Progenitor cell of endocrine pancreas (in vitro differentiated cells): ENCODE measurements at regions not wholly inside any gene's neighbourhood (a gene's known extent, or its start where the extent isn't known, plus 50 kb on each side); places are given as distances from the start of the nearest gene placed in this dataset.
"Not testable (repeated sequence)": the region's sequence is repeated elsewhere in the genome, so short reads cannot be mapped to it uniquely, and the experiment has no call there.

Experiments used
- DNase-seq: peaks from one replicate; pipeline ENCODE4 v3.0.0; 2021; ENCODE audit warnings: low spot score; ENCODE audit not compliant: unreplicated experiment
- H3K27ac Mint-ChIP-seq: 2 replicates; pipeline ENCODE4 v1.8.0; 2021; ENCODE audit warnings: mild to moderate bottlenecking, moderate library complexity, mixed read lengths
- H3K27me3 Mint-ChIP-seq: 2 replicates; pipeline ENCODE4 v1.8.0; 2021; ENCODE audit warnings: mixed read lengths
- H3K36me3 Mint-ChIP-seq: 2 replicates; pipeline ENCODE4 v1.8.0; 2022; ENCODE audit warnings: mixed read lengths; ENCODE audit not compliant: insufficient read depth
- H3K4me1 Mint-ChIP-seq: 2 replicates; pipeline ENCODE4 v1.8.0; 2021; ENCODE audit warnings: low read depth, mixed read lengths
- H3K4me3 Mint-ChIP-seq: 2 replicates; pipeline ENCODE4 v1.8.0; 2021; ENCODE audit warnings: low read depth, mild to moderate bottlenecking, moderate library complexity, mixed read lengths
- H3K9me3 Mint-ChIP-seq: 2 replicates; pipeline ENCODE4 v1.8.0; 2021; ENCODE audit warnings: low read depth, mixed read lengths
- CTCF ChIP-seq: fragments of 200-600 bp; sonication (generic); IDR thresholded peaks from one replicate; pipeline ENCODE4 v1.5.0; 2021; ENCODE audit warnings: antibody characterized with exemption, mild to moderate bottlenecking; ENCODE audit not compliant: unreplicated experiment

- Mint-ChIP-seq H3K36me3 (no peaks in the 10 kb centered on the region), H3K27ac (no peak overlapping the region), H3K9me3 (peaks cover 3% of the 10 kb centered on the region), H3K4me1 (no peaks in the 10 kb centered on the region), H3K4me3 (no peak overlapping the region), H3K27me3 (no peaks in the 10 kb centered on the region)
- no peak for DNase-seq
- TF ChIP-seq CTCF: no peak
Observed at GRCh38 chr4:120277391-120277790, 210.7 kb upstream of the MAD2L1 start.

- no peaks in the 10 kb centered on the region for H3K27me3 Mint-ChIP-seq
- no peaks in the 10 kb centered on the region for H3K4me1 Mint-ChIP-seq
- no peak overlapping the region for H3K4me3 Mint-ChIP-seq
- H3K36me3 Mint-ChIP-seq: no peaks in the 10 kb centered on the region
- H3K27ac Mint-ChIP-seq: no peak overlapping the region
- DNase-seq: no peak
- H3K9me3 Mint-ChIP-seq: peaks cover 2% of the 10 kb centered on the region
- TF ChIP-seq CTCF: no peak
Observed at GRCh38 chr4:120266602-120267001, 200.0 kb upstream of the MAD2L1 start.

- H3K4me1 Mint-ChIP-seq: no peaks in the 10 kb centered on the region
- TF ChIP-seq CTCF: no peak
- peaks cover 4% of the 10 kb centered on the region for H3K9me3 Mint-ChIP-seq
- no peak for DNase-seq
- H3K27me3 Mint-ChIP-seq: no peaks in the 10 kb centered on the region
- no peak overlapping the region for H3K4me3 Mint-ChIP-seq
- H3K36me3 Mint-ChIP-seq: no peaks in the 10 kb centered on the region
- no peak overlapping the region for H3K27ac Mint-ChIP-seq
Observed at GRCh38 chr4:120263618-120264017, 197.0 kb upstream of the MAD2L1 start.

GRCh38 chr4:120261117-120261516 is 194.5 kb upstream of the MAD2L1 start:
- Mint-ChIP-seq H3K4me3 (no peak overlapping the region), H3K27ac (no peak overlapping the region), H3K36me3 (no peaks in the 10 kb centered on the region), H3K27me3 (no peaks in the 10 kb centered on the region), H3K4me1 (peaks cover 4% of the 10 kb centered on the region), H3K9me3 (peaks cover 4% of the 10 kb centered on the region)
- TF ChIP-seq CTCF: no peak
- no peak for DNase-seq

DNA sequence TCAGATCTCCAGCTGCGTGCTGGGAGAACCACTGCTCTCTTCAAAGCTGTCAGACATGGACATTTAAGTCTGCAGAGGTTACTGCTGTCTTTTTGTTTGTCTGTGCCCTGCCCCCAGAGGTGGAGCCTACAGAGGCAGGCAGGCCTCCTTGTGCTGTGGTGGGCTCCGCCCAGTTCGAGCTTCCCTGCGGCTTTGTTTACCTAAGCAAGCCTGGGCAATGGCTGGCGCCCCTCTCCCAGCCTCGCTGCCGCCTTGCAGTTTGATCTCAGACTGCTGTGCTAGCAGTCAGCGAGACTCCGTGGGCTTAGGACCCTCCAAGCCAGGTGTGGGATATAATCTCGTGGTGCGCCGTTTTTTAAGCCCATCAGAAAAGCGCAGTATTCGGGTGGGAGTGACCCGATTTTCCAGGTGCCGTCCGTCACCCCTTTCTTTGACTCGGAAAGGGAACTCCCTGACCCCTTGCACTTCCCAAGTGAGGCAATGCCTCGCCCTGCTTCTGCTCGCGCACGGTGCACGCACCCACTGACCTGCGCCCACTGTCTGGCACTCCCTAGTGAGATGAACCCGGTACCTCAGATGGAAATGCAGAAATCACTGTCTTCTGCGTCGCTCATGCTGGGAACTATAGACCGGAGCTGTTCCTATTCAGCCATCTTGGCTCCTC is 189.6 kb upstream of the MAD2L1 start:
- not testable (repeated sequence) for H3K27me3 Mint-ChIP-seq, H3K9me3 Mint-ChIP-seq, H3K4me1 Mint-ChIP-seq, H3K36me3 Mint-ChIP-seq
- Mint-ChIP-seq H3K4me3 (peak overlapping the region; percentile 97), H3K27ac (peak overlapping the region; percentile 100)
- DNase-seq: peak; percentile 29

- H3K4me1 Mint-ChIP-seq: peaks cover 10% of the 10 kb centered on the region
- DNase-seq: no peak
- H3K9me3 Mint-ChIP-seq: no peaks in the 10 kb centered on the region
- TF ChIP-seq CTCF: no peak
- H3K4me3 Mint-ChIP-seq: no peak overlapping the region
- H3K27me3 Mint-ChIP-seq: no peaks in the 10 kb centered on the region
- no peaks in the 10 kb centered on the region for H3K36me3 Mint-ChIP-seq
- H3K27ac Mint-ChIP-seq: no peak overlapping the region
Observed at GRCh38 chr4:120238277-120238973, 171.8 kb upstream of the MAD2L1 start.
